GM18519 (cell line): ENCODE measurements at regions not wholly inside any gene's neighbourhood (a gene's known extent, or its start where the extent isn't known, plus 50 kb on each side); places are given as distances from the start of the nearest gene placed in this dataset.
"Not testable (repeated sequence)": the region's sequence is repeated elsewhere in the genome, so short reads cannot be mapped to it uniquely, and the experiment has no call there.

Experiments
- ATAC-seq: cut with Tn5 transposase; IDR thresholded peaks from one replicate; pipeline ENCODE4 v1.9.1; 2021; ENCODE audit warnings: mild to moderate bottlenecking, moderate library complexity; ENCODE audit not compliant: unreplicated experiment, low FRiP score

GRCh38 chr2:83993873-83994632, 465.0 kb downstream of the SUCLG1 start:
- no peak for ATAC-seq

DNA sequence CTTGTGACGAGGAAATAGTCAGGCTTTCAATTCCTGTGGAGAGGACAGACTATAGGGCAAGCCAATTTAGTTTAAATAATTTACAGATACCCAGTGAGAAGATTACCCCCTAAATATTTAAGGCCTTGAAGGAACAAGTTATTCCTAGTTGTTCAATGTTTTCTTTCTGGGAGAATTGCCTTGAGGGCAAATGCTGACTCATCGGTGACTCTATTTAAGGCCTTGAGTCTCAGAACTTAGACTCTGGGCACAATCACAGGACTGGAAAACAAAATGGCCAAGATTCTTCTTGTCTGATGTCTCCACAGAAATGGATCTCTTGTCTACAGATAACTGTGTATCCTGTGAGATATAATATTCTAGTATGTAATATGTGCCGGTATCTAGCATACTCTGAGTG, 467.1 kb downstream of the SUCLG1 start:
- ATAC-seq: no peak

DNA sequence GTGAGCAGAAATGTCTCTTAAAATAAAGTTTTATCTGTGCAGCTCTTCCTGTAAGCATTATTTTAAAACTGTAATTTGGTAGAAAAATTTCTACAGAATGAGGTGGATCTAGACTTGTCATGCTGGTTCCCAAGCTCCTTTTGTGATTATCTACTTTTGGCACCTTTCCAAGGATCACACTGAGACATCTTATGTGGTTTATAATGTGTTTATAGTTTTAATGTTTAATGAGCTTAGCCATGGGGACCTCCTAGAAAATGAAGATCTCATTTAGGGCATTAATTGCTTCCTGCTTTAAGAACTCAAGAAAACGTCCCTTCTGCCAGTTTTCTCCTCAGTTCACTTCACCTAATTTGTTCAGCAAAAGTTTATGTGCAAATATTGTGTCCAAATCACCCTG, 468.4 kb downstream of the SUCLG1 start:
- ATAC-seq: no peak

DNA sequence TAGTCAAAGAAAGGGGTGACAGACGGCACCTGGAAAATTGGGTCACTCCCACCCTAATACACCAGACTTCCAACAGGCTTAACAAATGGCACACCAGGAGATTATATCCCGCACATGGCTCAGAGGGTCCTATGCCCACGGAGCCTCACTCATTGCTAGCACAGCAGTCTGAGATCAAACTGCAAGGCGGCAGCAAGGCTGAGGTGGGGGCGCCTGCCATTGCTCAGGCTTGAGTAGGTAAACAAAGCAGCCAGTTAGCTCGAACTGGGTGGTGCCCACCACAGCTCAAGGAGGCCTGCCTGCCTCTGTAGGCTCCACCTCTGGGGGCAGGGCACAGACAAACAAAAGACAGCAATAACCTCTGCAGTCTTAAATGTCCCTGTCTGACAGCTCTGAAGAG, 482.5 kb downstream of the SUCLG1 start:
- ATAC-seq: not testable (repeated sequence)

GRCh38 chr2:83972128-83972527, 487.0 kb downstream of the SUCLG1 start:
- no peak for ATAC-seq

DNA sequence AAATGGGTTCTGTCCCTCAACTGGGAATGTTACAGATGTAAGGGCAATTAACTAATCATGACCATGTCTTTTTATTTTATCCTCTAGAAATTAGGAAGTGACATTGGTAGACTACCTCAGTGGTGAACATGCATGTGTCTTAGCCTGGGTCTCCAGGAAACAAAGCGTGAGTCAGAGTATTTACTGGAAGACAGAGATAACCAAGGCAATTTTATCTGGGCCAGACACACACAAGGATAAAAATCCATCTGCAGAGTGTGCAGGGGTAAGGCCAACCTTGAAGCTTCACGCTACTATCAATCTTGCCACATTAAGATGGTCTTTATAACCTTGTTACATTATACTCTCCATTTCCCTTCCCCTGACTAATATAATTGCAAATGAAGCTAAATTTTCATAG, 487.5 kb downstream of the SUCLG1 start:
- ATAC-seq: no peak

DNA sequence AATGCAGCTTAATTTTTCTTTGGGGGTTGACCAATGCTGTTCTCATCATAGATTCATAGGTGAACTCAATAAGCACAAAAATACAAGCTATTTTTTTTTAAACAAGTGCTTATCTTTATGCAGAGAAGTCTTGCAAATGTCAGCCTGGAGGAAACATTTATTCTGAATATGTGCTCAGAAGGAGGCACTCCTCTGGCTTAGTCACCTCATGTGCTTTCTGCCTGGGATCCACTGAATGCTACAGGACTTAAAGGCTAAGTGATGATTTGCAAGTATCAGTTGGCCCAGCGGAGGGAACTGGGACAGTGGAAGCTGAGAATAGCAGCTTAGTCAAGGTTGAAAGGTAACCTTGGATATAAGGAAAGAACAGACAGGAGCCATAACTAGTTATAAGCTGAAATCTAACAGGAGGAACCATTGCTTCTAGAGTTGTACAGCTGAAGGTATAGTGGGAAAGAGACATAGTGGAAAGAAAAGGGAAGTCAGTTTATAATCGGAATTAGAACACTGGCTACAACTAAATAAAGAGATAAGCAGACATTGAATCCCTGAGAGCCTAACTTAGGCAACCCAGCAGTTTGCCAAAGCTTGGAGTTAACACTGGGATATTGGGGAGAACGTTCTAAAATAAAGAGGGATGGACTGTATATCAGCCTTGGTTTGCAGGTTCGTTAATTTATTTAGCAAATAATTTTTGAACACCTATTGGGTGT, 488.7 kb downstream of the SUCLG1 start:
- ATAC-seq: no peak

- no peak for ATAC-seq
Observed at GRCh38 chr2:83969085-83969484, 490.0 kb downstream of the SUCLG1 start.

DNA sequence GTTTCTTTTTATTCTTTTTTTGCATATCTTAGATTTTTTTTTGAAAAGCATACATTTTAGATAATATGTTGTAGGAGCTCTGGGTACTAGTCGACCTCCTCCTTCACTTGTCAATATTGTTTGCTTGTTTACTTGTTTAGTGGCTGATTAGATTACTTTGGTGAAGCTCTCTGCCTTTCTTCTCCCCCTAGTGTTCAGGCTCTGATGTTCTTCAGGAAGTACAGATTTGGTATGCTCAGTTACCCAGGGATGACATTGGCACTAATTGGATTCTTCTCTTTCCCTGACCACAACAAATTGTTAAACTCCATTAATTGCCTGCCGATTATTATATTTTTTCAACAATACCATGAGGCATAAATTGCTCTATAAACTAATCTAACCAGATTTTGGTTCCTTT, 491.2 kb downstream of the SUCLG1 start:
- ATAC-seq: no peak

DNA sequence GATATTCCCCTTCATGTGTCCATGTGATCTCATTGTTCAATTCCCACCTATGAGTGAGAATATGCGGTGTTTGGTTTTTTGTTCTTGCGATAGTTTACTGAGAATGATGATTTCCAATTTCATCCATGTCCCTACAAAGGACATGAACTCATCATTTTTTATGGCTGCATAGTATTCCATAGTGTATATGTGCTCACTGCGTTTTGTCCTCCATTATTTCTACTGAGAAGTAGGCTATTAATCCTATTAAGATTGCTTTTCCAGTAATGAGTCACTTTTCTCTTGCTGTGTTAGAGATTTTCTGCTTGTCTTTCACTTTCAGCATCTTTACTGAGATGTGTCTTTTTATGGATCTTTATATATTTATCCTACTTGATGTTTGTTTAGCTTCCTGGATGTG, 492.1 kb downstream of the SUCLG1 start:
- not testable (repeated sequence) for ATAC-seq

DNA sequence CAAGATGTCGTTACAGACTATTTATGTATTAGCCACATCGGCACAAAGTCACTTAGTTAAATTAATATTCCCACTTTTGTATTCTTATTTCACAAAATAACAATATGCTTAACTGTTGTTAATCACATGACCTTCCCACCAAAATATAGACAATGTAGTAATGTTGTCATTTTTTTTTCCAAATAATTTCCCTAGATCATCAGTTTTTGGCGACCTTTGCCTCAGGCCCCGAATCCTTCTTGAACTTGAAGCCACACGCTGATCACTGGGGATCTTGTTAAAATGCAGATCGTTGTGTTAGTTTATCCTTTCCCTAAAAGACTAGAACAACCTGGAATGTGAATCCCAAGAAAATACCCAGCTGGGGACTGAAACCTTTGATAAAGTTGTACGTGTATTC, 497.6 kb downstream of the SUCLG1 start:
- no peak for ATAC-seq

- ATAC-seq: no peak
Observed at GRCh38 chr2:83960371-83960770, 498.7 kb downstream of the SUCLG1 start.

GRCh38 chr2:83959266-83959665, 499.8 kb downstream of the SUCLG1 start:
- ATAC-seq: no peak

DNA sequence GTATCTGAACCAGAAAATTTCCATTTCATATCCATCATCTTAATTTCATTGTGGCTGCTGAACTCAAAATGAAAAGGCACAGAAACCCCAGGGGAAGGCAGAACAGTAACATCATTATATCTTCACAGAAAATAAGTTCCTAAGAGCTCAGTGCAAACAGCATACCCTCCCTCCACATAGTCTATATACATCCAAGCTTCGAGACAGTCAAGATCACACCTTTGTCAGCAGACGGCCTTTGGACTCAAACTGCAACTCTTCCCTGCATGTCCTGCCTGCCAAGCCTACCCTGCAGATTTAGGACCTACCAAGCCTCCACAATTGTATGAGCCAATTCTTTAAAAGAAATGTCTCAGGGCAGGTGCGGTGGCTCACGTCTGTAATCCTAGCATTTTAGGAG, 502.1 kb downstream of the SUCLG1 start:
- ATAC-seq: no peak

- ATAC-seq: no peak
Observed at GRCh38 chr2:83953697-83954096, 505.4 kb downstream of the SUCLG1 start.

- ATAC-seq: no peak
Observed at GRCh38 chr2:83951378-83951947, 507.6 kb downstream of the SUCLG1 start.

GRCh38 chr2:83949361-83949760, 509.7 kb downstream of the SUCLG1 start:
- no peak for ATAC-seq

GRCh38 chr2:83944191-83944590, 514.9 kb downstream of the SUCLG1 start:
- ATAC-seq: no peak

GRCh38 chr2:83943265-83943664, 515.8 kb downstream of the SUCLG1 start:
- ATAC-seq: no peak

DNA sequence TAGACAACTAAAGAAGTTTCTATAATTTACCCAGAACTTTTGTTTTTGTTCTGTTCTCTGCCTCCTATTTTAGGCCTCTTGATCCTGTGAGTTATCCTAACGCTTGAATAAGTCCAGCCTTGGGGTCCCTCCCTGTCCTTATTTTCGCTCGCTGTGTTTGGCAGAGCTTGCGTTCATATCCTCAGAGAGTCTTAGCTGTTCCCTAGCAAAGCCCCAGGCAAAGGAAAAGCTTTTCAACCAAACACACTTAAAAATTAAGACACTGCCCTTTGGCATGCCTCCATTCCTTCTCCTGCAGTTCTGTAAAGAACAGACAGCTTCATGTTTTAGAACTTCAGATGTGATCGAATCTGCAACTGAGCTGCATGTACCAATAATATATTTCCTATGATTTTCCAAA, 517.2 kb downstream of the SUCLG1 start:
- ATAC-seq: no peak

- no peak for ATAC-seq
Observed at GRCh38 chr2:83933749-83934148, 525.3 kb downstream of the SUCLG1 start.

DNA sequence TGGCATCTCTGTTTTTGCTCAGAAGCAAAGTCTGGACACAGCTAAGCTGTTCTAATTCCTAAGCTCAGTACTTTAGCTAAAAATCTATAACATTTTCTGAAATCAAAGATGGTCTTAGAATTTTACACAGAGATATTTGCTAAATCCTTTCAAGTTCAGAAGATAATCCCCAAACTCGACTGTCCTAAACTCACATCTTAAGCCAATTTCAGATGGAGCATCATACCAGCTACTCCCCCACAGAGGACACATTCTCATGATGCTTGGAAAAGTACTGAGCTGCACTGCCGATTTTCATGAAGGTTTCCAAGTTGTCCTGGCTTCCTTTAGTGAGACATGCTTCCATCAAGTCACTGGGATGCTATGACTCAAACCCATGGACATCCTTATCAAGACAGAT, 535.5 kb downstream of the SUCLG1 start:
- ATAC-seq: no peak
